GM12878 (cell line): ENCODE measurements at regions not wholly inside any gene's neighbourhood (a gene's known extent, or its start where the extent isn't known, plus 50 kb on each side); places are given as distances from the start of the nearest gene placed in this dataset.

Source experiments
- ATAC-seq: fragments of 200-7000 bp; cut with Tn5 transposase; 3 replicates; pipeline ENCODE4 v1.9.1; 2020; ENCODE audit warnings: mild to moderate bottlenecking, moderate library complexity
- BruUV-seq: library from RNA; stranded (reverse); fragments of 400-500 nt; replicated peaks from 2 replicates; lab custom pipeline; 2021; lab: Mats Ljungman, UMichigan
- CTCF ChIA-PET: fragments of 300-600 bp; sonication (Branson Sonifier 250); formaldehyde crosslinking; extraction: SDS; loops from one replicate; lab custom pipeline; 2021; ENCODE audit warnings: inconsistent platforms; lab: Yijun Ruan, JAX
- POLR2A ChIA-PET: fragments of 350-600 bp; formaldehyde crosslinking; extraction: SDS; loops from one replicate; lab custom pipeline; 2021; ENCODE audit warnings: inconsistent platforms; lab: Charles Lee
- RAD21 ChIA-PET: fragments of 300-600 bp; sonication (Branson Sonifier 250); formaldehyde crosslinking; loops from one replicate; lab custom pipeline; 2023; ENCODE audit warnings: antibody characterized with exemption; ENCODE audit not compliant: unreplicated experiment; lab: Charles Lee
- SMC1A ChIA-PET: fragments of 300-600 bp; sonication (Branson Sonifier 250); formaldehyde crosslinking; loops from one replicate; lab custom pipeline; 2023; ENCODE audit not compliant: unreplicated experiment, uncharacterized antibody; lab: Charles Lee
- DNase-seq: peaks from one replicate; pipeline ENCODE4 v3.0.0-alpha.2; 2011; ENCODE audit warnings: low read depth, low spot score
- FAIRE-seq: peaks from 3 replicates; lab custom pipeline; 2011; peaks lifted over from hg19 to GRCh38; lab: Jason Lieb, UNC
- H2AFZ ChIP-seq: 2 replicates; pipeline ENCODE4 v1.6.0; 2011; ENCODE audit warnings: low read depth, low read length, control low read depth; ENCODE audit not compliant: control insufficient read depth
- H3K27ac ChIP-seq: 2 replicates; pipeline ENCODE4 v1.5.1; 2011; ENCODE audit warnings: control low read depth; ENCODE audit not compliant: control insufficient read depth, insufficient read depth
- H3K27me3 ChIP-seq, 2 experiments: replicated peaks in 1 of 2; 2 replicates each; pipeline versions ENCODE4 v1.6.0 to v1.6.1; 2011; ENCODE audit warnings: low read length in 1 of 2; ENCODE audit not compliant: control insufficient read depth in 2 of 2, insufficient read depth in 2 of 2
- H3K36me3 ChIP-seq, 2 experiments: 2 replicates each; pipeline ENCODE4 v1.5.1; 2011; ENCODE audit warnings: low read length in 1 of 2; ENCODE audit not compliant: control insufficient read depth in 2 of 2, insufficient read depth in 2 of 2
- H3K4me1 ChIP-seq: 2 replicates; pipeline ENCODE4 v1.6.1; 2011; ENCODE audit warnings: mild to moderate bottlenecking, low read length, moderate library complexity, mixed read lengths; ENCODE audit not compliant: control insufficient read depth, insufficient read depth
- H3K4me2 ChIP-seq: 2 replicates; pipeline ENCODE4 v1.6.0; 2011; ENCODE audit warnings: control low read depth; ENCODE audit not compliant: control insufficient read depth, insufficient read depth
- H3K4me3 ChIP-seq: fragments of 200-600 bp; sonication (generic); 2 replicates; pipeline ENCODE4 v1.5.1; 2016
- H3K79me2 ChIP-seq: 2 replicates; pipeline ENCODE4 v1.6.0; 2011; ENCODE audit warnings: low read length; ENCODE audit not compliant: control insufficient read depth, insufficient read depth
- H3K9ac ChIP-seq: 2 replicates; pipeline ENCODE4 v1.8.0; 2011; ENCODE audit warnings: low read length, control low read depth, mixed read lengths; ENCODE audit not compliant: control insufficient read depth, insufficient read depth
- H3K9me3 ChIP-seq: replicated peaks from 3 replicates; pipeline ENCODE4 v1.5.1; 2011; ENCODE audit warnings: mild to moderate bottlenecking, low read length; ENCODE audit not compliant: control insufficient read depth, insufficient read depth
- H4K20me1 ChIP-seq: 2 replicates; pipeline ENCODE4 v1.6.0; 2011; ENCODE audit not compliant: control insufficient read depth, insufficient read depth
- HDAC2 ChIP-seq: fragments of 200-600 bp; sonication (generic); IDR thresholded peaks from 2 replicates; pipeline ENCODE4 v1.6.1; 2017
- KDM1A ChIP-seq: fragments of 200-600 bp; sonication (generic); IDR thresholded peaks from 2 replicates; pipeline ENCODE4 v1.6.1; 2016; ENCODE audit warnings: borderline replicate concordance
- NFYA ChIP-seq: IDR thresholded peaks from 2 replicates; pipeline ENCODE4 v1.6.1; 2011; ENCODE audit warnings: low read depth, mild to moderate bottlenecking, low read length, improper control_type of control experiment, borderline replicate concordance
- RELA ChIP-seq: fragments of 450-650 bp; IDR thresholded peaks from 2 replicates; pipeline ENCODE4 v1.8.0; 2014; ENCODE audit warnings: borderline replicate concordance; ENCODE audit not compliant: partially characterized antibody
- REST ChIP-seq: IDR thresholded peaks from 2 replicates; pipeline ENCODE4 v1.6.1; 2012; ENCODE audit warnings: mild to moderate bottlenecking, low read depth, low read length
- WRNIP1 ChIP-seq: IDR thresholded peaks from 2 replicates; pipeline ENCODE4 v1.6.1; 2011; ENCODE audit warnings: low read depth, low read length, improper control_type of control experiment, borderline replicate concordance
- WGBS: methylation state at CpG from one replicate; pipeline ENCODE4 v1.1.6; 2016; ENCODE audit warnings: low lambda C conversion rate; ENCODE audit not compliant: insufficient replicate concordance, insufficient coverage; ENCODE audit errors: missing lambda C conversion rate; 5-methylcytosine and 5-hydroxymethylcytosine counted together
- in situ Hi-C: fragments of 300-500 bp; cut with MboI; formaldehyde crosslinking; loops from 9 replicates; pipeline ENCODE4 v1.14.3; 2018; ENCODE audit warnings: mixed read lengths
- intact Hi-C: fragments of 100-400 bp; cut with micrococcal nuclease; formaldehyde crosslinking; loops from one replicate; pipeline ENCODE4 v1.14.2; 2022; ENCODE audit not compliant: unreplicated experiment

- no peak for FAIRE-seq
- ChIA-PET POLR2A (no interaction called here), CTCF (no interaction called here), RAD21 (no interaction called here), SMC1A (no interaction called here)
- H3K4me1 ChIP-seq = no peaks in the 10 kb centered on the region
- no TSS peak for BruUV-seq
- no peaks in the 10 kb centered on the region; the same call in 2 of the 3 replicates for H3K9me3 ChIP-seq
- TF ChIP-seq REST (no peak), NFYA (no peak), HDAC2 (no peak), WRNIP1 (no peak), KDM1A (no peak), RELA (no peak)
- H3K9ac ChIP-seq = no peak overlapping the region
- no peaks in the 10 kb centered on the region for H3K27me3 ChIP-seq
- no peak for DNase-seq
- 0% methylated on average over 2 of the region's 2 CpGs for WGBS
- H3K27ac ChIP-seq = no peak overlapping the region
- intact Hi-C loops (loop anchor here (10.0 kb wide), 1 partner anchor 59 kb away; no protein-coding TSS in a partner anchor), in situ Hi-C loops (no loop called here)
- H2AFZ ChIP-seq = no peak overlapping the region
- H3K4me2 ChIP-seq = no peak overlapping the region
- no peak for ATAC-seq
- H4K20me1 ChIP-seq = no peaks in the 10 kb centered on the region
- H3K79me2 ChIP-seq = no peaks in the 10 kb centered on the region
- no peaks in the 10 kb centered on the region for H3K36me3 ChIP-seq
- H3K4me3 ChIP-seq = no peak overlapping the region
These were observed 465.4 kb upstream of the THBS1 start for GRCh38 chr15:39115379-39116057.
